ENCODE measurements at regions not wholly inside any gene's neighbourhood (a gene's known extent, or its start where the extent isn't known, plus 50 kb on each side); places are given as distances from the start of the nearest gene placed in this dataset.

DNA sequence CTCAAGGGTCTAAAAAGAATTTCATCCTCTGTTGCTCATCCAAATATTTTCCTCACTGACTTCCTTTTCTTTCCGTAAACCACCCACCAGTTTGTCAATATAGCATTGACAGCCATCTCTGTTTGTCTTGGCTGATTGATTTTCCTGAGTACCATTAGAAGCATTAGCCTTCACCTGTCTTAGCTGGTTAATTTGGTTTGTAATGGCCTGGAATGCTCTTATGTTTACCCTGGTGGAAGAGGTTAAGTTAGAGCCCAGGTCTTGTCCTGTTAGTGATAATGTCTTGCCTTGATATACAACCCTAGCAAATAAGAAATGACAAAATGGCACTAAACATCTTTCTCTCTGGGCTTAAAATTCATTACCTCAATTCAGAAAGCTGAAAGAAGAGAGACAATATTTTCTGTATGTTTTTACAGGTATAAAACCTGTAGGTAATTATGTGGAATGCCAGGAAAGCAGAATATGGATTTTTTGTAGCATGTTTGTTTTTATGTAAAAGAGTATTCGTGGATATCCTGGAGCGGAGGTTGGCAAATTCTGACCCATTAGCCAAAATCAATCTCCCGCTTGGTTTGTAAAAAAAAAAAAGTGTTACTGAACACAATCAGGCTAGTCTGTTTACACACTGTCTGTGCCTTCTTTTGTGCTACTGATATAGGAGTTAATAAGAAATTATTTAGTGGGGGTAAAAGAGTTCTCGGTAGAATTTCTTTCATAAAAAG is 224.4 kb upstream of the DAAM1 start:
- Histone ChIP-seq H3K36me3 (no peaks in the 10 kb centered on the region), H3K9me3 (no peaks in the 10 kb centered on the region), H3K4me1 (no peaks in the 10 kb centered on the region), H3K27me3 (no peaks in the 10 kb centered on the region), H3K4me3 (ENCODE audit: low read depth, low read length) (no peak overlapping the region)
- TF ChIP-seq, protein P1, sequence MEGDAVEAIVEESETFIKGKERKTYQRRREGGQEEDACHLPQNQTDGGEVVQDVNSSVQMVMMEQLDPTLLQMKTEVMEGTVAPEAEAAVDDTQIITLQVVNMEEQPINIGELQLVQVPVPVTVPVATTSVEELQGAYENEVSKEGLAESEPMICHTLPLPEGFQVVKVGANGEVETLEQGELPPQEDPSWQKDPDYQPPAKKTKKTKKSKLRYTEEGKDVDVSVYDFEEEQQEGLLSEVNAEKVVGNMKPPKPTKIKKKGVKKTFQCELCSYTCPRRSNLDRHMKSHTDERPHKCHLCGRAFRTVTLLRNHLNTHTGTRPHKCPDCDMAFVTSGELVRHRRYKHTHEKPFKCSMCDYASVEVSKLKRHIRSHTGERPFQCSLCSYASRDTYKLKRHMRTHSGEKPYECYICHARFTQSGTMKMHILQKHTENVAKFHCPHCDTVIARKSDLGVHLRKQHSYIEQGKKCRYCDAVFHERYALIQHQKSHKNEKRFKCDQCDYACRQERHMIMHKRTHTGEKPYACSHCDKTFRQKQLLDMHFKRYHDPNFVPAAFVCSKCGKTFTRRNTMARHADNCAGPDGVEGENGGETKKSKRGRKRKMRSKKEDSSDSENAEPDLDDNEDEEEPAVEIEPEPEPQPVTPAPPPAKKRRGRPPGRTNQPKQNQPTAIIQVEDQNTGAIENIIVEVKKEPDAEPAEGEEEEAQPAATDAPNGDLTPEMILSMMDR (IDR thresholded peaks at IDR 0.05; ENCODE audit: low read depth, low read length): no peak
- no peak for DNase-seq

DNA sequence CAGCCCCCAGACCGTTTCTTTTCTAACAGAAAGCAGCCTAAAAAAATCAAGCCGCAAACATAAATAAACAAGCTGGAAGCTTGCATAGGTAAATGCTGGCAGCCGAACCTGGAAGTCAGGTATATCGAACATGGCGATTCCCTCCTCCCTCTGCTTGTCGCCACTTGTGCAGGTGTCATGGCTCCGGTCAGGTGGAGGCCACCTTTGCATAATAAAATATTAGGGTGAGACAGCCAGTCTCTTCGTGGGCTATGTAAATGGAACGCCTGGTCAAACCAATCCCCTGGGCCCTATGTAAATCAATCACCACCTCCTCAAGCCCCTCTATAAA is 223.9 kb upstream of the DAAM1 start:
- TF ChIP-seq, protein P1 (IDR thresholded peaks at IDR 0.05; ENCODE audit: low read depth, low read length): no peak
- no peaks in the 10 kb centered on the region for H3K36me3 ChIP-seq
- H3K4me1 ChIP-seq: no peaks in the 10 kb centered on the region
- H3K4me3 ChIP-seq (ENCODE audit: low read depth, low read length): no peak overlapping the region
- no peak for DNase-seq
- H3K27me3 ChIP-seq: no peaks in the 10 kb centered on the region
- no peaks in the 10 kb centered on the region for H3K9me3 ChIP-seq

DNA sequence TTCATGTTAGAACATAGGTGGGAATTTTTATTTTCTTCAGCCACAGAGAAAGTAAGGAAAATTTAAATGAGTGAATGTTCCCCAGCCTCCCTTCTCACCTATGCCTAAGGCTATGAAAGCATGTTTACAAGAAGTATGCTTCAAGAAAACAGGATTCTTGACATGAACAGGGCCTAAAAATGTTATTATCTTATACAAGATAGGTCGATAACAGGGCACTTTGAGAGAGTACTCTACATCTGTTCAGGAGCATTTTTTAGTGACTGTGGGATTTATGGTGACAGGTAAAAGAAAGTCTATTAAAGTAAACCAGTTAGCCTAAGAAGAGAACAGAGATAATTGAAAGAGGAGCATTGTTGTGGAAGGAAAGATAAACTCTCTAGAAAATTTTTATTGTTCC is 222.9 kb upstream of the DAAM1 start:
- no peak for DNase-seq
- no peaks in the 10 kb centered on the region for H3K36me3 ChIP-seq
- TF ChIP-seq, protein P1 (IDR thresholded peaks at IDR 0.05; ENCODE audit: low read depth, low read length): no peak
- H3K4me1 ChIP-seq: no peaks in the 10 kb centered on the region
- no peaks in the 10 kb centered on the region for H3K27me3 ChIP-seq
- H3K4me3 ChIP-seq (ENCODE audit: low read depth, low read length): no peak overlapping the region
- H3K9me3 ChIP-seq: no peaks in the 10 kb centered on the region

- no peaks in the 10 kb centered on the region for H3K36me3 ChIP-seq
- no peaks in the 10 kb centered on the region for H3K27me3 ChIP-seq
- H3K9me3 ChIP-seq: no peaks in the 10 kb centered on the region
- TF ChIP-seq, protein P1 (IDR thresholded peaks at IDR 0.05; ENCODE audit: low read depth, low read length): no peak
- H3K4me3 ChIP-seq (ENCODE audit: low read depth, low read length): no peak overlapping the region
- no peaks in the 10 kb centered on the region for H3K4me1 ChIP-seq
- DNase-seq: no peak
Observed at GRCh38 chr14:58966997-58967396, 221.5 kb upstream of the DAAM1 start.

DNA sequence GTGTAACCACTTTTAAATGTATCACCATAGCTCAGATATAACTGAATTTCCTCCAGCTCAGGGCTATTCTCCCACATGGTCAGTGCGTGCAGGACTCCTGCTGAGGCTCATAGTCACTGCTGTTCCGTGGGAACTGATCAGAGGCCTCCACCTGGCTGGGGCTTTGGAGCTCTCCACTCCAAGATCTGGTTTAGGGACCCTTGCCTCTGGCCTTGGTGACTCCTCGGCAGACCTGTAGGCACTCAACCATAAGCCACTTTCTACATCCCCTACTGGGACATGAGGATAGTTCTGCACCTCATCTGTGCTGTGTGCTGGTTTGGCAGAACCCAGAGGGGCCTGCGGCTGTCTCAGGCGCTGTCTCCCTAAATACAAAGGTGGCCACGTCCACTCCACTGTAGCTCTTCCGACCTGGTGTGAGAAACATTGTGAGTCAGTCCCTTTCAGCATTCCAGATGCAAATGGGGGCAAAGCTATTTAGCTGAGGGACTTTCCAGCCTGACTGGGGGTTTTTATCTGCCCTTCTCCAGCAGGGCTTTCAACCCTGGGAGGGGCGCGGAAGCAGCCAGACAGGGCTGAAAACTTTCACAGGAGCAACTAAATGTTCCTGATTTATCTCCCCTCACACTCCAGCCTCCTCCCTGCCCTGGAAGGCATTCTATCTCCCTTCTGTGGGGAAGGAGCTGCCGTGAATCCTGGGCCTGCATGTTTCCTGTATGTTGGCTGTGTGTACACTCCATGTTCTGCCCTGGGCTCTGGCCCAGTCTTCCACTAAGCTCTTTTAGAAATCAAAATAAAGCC is 218.3 kb upstream of the DAAM1 start:
- H3K9me3 ChIP-seq: no peaks in the 10 kb centered on the region
- no peak for DNase-seq
- H3K27me3 ChIP-seq: no peaks in the 10 kb centered on the region
- no peaks in the 10 kb centered on the region for H3K4me1 ChIP-seq
- no peak overlapping the region for H3K4me3 ChIP-seq (ENCODE audit: low read depth, low read length)
- H3K36me3 ChIP-seq: no peaks in the 10 kb centered on the region
- TF ChIP-seq, protein P1 (IDR thresholded peaks at IDR 0.05; ENCODE audit: low read depth, low read length): no peak
